HCT116 (cell line): ENCODE measurements at regions not wholly inside any gene's neighbourhood (a gene's known extent, or its start where the extent isn't known, plus 50 kb on each side); places are given as distances from the start of the nearest gene placed in this dataset.

Source experiments
- CEBPB ChIP-seq: IDR thresholded peaks from 2 replicates; pipeline ENCODE4 v1.6.1; 2012; ENCODE audit warnings: low read depth
- CTCF ChIP-seq, 3 experiments: fragments of 200-600 bp in 1 of 3; sonication (generic) in 1 of 3; IDR thresholded peaks in 2 of 3; conservative IDR thresholded peaks in 1 of 3; 2 replicates each; pipeline ENCODE4 v1.5.1; 2012 to 2017; ENCODE audit warnings: low read depth in 2 of 3, low read length in 2 of 3, antibody characterized with exemption in 1 of 3, borderline replicate concordance in 1 of 3, control low read depth in 1 of 3, mild to moderate bottlenecking in 1 of 3, mixed read lengths in 1 of 3, mixed run types in 1 of 3, moderate library complexity in 1 of 3; ENCODE audit not compliant: insufficient read depth in 1 of 3
- EGR1 ChIP-seq: IDR thresholded peaks from 2 replicates; pipeline ENCODE4 v1.6.1; 2012; ENCODE audit warnings: low read depth
- EZH2 ChIP-seq: fragments of 200-600 bp; sonication (generic); IDR thresholded peaks from 2 replicates; pipeline ENCODE4 v1.6.1; 2017; ENCODE audit warnings: antibody characterized with exemption, mixed run types
- EZH2phosphoT487 ChIP-seq: fragments of 200-600 bp; IDR thresholded peaks from 2 replicates; pipeline ENCODE4 v1.6.1; 2018; ENCODE audit warnings: antibody characterized with exemption, borderline replicate concordance
- JUND ChIP-seq: IDR thresholded peaks from 2 replicates; pipeline ENCODE4 v1.6.1; 2012
- MAX ChIP-seq: IDR thresholded peaks from 2 replicates; pipeline ENCODE4 v1.6.1; 2012
- POLR2A ChIP-seq: IDR thresholded peaks from 2 replicates; pipeline ENCODE4 v1.7.0; 2011; ENCODE audit warnings: borderline replicate concordance; ENCODE audit not compliant: insufficient read depth, insufficient read length; ENCODE audit errors: extremely low read depth
- POLR2AphosphoS5 ChIP-seq: IDR thresholded peaks from 2 replicates; pipeline ENCODE4 v1.6.1; 2011; ENCODE audit warnings: mild to moderate bottlenecking, low read depth, low read length, moderate library complexity
- RAD21 ChIP-seq: IDR thresholded peaks from 2 replicates; pipeline ENCODE4 v1.6.1; 2012; ENCODE audit warnings: low read depth, mild to moderate bottlenecking
- REST ChIP-seq: IDR thresholded peaks from 2 replicates; pipeline ENCODE4 v1.6.1; 2012; ENCODE audit warnings: low read depth
- ZFX ChIP-seq: fragments of 450-650 bp; IDR thresholded peaks from 2 replicates; pipeline ENCODE4 v1.6.1; 2017
- ZNF274 ChIP-seq: fragments of 200-500 bp; sonication (Bioruptor generic); IDR thresholded peaks from 2 replicates; pipeline ENCODE4 v1.6.1; 2014; ENCODE audit warnings: mild to moderate bottlenecking, low read depth, low read length, inconsistent platforms

- TF ChIP-seq MAX (no peak), CEBPB (no peak), JUND (no peak), POLR2A (no peak), ZFX (no peak), CTCF (IDR thresholded peaks at IDR 0.05 in 2 of 3, conservative IDR thresholded peaks at IDR 0.05 in 1 of 3; ENCODE audit: borderline replicate concordance in 1 of 3, insufficient read depth in 1 of 3, low read depth in 2 of 3, low read length in 2 of 3) (no peak), EZH2phosphoT487 (no peak), RAD21 (no peak), POLR2AphosphoS5 (no peak), EZH2 (no peak), ZNF274 (no peak), EGR1 (no peak), REST (no peak)
Measured at GRCh38 chr18:28406533-28406932, 229.6 kb upstream of the CDH2 start.
